Fibroblast of skin of back (primary cell): ENCODE measurements at regions not wholly inside any gene's neighbourhood (a gene's known extent, or its start where the extent isn't known, plus 50 kb on each side); places are given as distances from the start of the nearest gene placed in this dataset.

ENCODE experiments used
- DNase-seq: peaks from one replicate; pipeline ENCODE4 v3.0.0-alpha.2; 2013

DNA sequence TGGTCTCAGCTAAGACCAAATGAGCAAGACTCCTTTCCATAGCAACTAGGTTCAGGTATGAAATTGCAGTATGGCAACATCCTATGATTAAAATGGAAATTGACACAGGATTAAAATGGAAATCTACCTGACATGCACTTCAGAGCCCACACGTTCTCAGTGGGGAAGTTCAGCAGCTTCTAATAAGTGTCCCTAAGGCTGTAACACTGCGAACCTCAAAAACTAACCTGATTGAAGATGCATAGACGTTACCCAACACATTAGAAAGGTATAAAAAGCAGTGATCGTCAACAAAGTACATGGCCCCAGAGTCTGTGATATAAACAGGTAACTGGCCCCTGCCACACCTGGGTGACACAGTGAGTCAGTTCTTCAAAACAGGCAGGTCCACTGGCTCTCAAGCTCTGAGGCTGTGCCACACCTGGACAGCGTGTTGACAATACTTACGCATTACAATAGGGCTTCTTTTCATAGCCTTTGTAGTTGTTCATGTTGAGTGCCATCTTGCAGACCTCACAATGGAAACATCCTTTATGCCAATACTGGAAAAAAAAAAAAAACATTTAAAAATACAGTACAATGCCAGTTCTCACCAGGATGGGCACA, 274.9 kb upstream of the NEBL start:
- DNase-seq: no peak

DNA sequence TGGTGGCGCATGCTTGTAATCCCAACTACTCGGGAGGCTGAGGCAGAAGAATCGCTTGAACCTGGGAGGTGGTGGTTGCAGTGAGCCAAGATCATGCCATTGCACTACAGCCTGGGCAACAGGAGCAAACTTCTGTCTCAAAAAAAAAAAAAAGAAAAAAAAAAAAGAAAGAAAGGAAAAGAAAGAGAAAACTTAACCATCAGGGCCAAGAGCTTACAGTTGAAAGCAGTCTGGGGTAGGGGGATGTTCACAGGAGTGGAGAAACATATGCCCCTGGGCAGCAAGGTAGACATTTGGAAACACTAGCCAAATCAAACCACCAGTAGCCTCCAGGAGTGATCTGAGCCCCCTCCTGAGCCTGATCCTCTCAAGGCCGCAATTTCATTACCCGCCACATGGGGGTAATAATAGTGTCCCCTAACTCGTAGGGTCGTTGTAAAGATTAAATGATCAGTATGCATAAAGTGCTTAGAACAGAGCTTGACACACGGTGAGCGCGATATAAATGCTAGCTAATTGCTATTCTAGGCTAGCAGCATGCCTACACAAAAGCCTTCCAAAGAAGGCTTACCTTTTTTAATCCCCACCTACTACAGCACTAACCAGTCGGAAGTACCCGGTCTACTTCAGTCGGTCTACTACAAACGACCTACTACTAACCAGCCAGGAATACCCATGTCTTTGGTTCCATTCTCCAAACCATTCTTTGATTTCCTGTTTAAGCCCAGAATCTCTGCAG, 274.3 kb upstream of the NEBL start:
- no peak for DNase-seq

DNA sequence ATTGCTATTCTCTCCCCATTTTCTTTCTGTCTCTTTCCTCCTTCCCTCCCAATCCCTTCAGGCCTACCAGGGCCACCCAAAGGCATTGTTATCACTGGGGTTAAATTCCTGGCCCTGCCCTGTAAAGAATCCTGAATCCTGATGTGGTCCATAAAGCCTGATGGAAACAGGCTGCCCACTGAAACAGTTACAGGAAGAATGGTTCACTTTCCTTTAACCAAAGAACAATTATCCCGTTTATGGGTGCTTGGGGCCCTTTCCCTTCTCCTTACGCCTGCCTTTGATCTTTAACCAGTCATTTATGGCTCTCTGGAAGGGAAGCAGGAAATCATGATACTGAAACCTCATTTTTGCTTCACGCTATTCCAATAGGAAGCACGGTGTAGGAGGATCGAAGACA, 273.1 kb upstream of the NEBL start:
- no peak for DNase-seq

DNA sequence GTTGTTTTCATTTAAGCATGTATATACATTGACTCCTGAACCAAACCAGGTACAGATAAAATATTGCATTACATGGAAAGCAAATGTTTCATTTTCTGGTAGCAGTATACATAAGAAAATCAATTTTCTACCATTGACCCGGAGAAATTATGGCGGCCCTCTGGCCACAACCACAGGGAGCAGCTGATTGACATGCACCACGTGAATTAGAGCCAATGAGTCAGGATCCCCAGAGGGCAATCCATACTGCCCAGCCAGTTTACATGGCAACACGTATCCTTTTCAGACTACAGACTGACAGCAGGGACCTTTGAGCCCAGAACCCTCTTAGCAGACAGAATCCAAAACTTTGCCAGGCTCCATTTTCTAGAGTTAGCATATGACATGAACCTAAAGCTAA, 272.2 kb upstream of the NEBL start:
- no peak for DNase-seq

DNA sequence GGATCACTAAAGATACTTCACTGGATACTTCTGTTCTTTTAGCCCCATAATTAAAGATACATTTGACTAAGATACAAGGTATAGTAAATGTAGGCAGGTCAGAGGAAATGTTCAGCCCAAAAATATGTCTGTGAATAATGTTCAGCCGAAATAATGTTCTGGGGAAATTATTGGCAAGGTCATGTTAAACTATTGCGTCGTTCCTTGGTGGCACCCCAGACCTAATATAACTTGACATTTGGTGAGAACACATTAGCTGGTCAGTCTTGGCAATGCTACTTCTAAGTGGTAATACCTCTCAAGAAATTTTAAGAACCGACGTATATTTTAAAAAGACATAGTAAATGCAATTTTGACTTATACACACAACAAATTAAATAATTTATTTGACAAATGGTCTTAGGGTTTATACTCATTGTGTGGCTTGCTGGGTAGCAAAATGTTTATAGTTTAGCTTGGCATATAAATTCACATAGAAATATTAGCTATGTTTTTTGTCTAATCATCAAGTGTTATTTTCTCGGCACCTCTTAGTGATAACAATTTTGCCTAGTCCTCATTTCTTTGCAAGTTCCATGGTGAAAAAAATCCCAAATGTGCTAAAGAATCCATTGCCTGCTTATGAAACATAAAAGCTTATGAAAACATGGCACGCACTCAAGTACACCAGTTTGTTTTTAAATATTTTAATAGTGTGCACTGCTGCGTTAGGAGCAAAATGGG, 270.3 kb upstream of the NEBL start:
- DNase-seq: no peak

DNA sequence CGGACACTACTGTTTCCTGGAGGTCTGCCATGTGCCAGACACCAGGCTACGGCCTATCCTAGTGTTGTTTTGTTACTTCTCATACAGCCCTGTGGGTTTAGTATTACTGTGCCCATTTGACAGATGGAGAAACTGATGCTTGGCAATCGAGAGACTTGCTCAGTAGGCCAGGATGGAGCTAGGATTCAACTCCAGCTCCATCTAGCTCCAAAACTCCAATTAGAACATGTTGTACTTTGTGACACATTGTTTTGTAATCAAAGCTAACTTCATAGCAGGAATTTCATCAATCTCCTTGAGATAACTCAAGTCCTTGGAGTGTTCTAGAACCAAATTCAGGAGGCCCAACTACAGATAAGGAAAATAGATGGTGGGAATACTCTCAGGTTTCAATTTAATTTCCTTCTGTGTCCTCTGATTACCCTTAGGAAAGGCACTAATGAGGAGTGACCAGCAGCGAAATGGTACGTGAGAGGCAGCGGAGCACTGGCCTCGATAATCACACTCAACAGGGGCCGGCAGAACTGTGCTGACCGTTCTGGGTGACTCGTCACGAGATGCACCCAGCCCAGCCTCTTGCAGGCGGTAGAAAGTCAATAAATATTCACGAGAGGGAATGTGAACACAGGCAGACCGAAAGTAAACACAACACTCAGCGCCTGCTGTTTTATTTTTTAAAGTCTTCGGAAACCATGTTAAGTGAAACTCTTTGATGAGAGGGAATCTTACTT, 269.6 kb upstream of the NEBL start:
- DNase-seq: no peak

DNA sequence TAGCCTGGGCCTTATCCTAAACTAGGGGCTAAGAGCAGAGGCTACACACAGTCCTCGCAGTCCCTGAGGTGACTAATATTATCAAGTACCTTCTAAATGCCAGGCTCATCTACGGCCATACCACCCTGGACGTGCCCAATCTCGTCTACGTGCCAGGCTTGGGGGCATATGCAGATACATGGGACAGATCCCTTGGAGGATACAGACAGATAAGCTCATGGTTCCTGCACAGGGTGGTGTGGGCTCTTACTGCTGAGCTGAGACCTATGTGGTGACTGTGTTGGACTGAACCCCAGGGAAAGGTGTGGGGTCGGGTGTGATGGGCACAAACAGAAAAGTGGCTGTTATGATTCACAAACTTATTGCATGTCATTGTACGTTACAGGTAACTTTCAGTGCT, 268.4 kb upstream of the NEBL start:
- no peak for DNase-seq

DNA sequence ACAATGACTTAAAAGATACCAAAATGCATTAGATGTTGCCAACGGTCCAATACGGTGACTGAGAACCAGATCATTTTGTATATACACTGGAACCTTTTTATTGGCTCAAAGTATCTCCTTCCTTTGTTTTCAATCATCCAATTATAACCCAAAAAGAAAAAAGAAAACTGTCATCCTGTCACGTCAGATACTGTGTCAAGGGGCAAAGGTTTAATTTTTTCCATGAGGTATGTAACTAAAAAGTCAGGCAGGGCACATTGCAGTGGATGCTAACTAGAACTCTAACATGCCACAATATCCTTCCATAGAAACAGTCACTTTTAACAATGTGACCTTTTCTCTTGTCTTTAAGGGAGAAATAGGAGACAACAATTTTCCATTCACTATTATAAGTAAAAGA, 267.6 kb upstream of the NEBL start:
- no peak for DNase-seq

DNA sequence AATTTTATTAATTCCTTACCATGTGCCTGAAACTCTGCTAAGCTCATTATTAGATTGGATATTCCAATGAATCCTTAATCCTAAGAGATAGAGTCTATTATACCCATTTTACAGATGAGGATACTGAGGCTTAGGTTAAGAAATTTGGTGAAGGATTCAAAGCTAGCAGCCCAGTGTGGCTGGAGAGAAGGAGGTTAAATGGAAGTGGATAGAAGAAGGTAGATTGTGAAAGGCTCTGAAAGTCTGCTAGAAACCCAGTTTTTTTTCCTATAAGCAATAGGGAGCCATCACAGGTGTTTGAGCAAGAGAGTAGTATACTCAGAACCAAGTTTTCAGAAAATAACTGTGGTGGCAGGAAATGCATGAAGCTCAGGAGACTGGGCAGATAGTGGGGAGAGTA, 265.8 kb upstream of the NEBL start:
- DNase-seq: no peak

DNA sequence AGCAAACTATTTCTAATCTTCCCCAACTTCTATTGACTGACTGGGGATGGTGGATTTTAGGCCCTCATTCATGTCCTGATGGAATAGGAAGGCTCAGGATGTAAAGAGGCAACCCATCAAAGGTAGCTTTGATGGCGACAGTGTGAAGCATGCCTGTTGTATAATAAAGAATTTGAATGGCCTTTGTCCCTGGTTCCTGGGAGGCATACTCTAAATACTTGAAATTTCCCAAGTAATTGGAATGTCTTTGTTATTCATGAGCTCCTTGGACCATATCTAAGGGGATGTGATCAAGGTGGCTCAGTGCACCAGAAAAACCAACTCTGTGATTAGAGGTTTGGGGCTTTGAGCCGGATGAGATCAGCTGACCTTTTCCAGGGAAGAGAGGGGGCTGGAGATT, 264.5 kb upstream of the NEBL start:
- DNase-seq: no peak

DNA sequence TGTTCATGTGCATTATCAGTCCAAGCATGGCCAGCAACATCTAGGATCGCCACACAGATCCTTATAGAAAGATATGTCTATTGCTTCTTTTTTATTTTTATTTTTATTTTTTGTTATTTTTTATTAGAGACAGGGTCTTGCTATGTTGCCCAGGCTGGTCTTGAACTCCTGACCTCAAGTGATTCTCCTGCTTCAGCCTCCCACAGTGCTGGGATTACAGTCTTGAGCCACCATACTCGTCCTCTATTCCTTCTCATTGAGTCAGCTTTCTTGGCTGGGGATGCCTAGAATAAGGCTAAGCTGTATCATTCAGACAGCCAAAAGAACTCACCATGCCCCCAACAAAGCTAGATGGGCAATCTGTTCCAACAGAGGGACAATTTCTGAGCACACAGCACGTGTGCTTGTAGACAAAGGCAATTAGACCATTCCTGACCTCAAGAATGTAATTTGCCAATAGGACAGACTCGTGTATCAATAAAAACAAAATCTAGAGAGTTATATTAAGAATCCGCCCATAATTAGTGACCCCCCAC, 264.0 kb upstream of the NEBL start:
- no peak for DNase-seq

DNA sequence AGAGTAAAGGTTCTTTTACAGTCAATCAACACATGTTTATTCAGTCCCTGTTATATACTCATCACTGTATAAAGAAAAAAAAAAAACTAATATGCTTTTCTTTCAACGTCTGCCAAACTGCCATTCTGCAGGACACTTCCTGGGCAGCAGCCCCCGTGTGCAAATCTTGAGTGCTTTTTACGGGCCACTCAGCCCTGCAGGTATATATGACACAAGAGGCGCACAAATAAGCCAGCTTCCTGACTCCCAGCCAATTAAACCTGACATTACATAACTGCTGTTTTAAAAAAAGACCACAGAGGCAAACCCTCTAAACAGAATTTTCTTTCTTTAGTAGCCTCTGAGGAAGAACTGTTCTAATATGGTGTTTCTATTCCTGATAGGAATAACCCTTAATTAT, 263.0 kb upstream of the NEBL start:
- DNase-seq: no peak

DNA sequence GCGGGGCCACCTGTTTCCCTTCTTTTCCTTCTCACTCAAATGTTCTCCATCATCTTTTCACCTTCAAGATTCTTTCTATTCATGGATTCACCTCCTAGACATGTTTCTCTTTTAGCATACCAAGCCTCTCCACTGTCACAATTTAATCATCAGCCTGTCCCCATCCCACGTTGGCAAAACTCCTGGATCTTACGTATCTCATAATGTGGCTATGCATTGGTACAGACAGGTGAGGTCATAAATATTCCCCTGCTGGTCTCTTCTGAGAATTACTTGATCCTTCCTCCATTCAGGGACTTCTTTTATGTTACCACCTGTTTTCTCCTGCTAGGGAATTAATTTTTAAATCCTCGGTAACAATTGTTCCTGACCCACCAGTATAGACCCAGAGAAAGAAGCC, 262.6 kb upstream of the NEBL start:
- no peak for DNase-seq

DNA sequence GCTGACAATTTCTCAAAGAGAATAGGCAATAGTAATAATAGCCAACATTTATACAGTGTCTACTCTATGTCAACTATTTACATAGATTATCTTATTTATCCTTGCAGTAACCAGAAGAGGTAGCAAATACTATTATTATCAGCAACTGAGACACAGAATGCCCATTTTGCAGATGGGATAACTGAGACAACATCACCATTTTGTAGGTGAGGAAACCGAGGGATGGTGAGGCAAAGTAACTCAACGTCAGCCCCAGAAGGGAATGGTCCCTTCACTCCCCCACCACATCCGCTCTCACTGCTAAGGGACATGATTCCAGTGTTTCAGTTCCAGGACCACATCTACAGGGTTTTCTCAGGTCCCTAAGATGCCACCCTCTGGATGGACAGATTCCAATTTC, 261.2 kb upstream of the NEBL start:
- no peak for DNase-seq

DNA sequence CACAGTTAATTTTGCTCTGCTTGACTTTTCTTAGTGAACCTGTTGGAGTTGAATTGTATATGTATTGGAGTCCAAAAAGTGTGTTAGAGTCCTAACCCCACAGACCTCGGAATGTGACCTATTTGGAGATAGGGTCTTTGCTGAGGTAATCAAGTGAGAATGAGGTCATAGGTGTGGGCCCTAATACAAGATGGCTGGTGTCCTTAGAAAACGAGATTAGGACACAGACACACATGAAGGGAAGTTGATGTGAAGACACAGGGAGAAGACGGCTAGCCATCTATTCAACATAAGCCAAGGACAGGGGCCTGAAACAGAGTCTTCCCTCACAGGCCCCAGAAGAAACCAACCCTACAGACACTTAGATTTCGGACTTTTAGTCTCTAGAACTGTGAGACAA, 260.6 kb upstream of the NEBL start:
- DNase-seq: no peak

DNA sequence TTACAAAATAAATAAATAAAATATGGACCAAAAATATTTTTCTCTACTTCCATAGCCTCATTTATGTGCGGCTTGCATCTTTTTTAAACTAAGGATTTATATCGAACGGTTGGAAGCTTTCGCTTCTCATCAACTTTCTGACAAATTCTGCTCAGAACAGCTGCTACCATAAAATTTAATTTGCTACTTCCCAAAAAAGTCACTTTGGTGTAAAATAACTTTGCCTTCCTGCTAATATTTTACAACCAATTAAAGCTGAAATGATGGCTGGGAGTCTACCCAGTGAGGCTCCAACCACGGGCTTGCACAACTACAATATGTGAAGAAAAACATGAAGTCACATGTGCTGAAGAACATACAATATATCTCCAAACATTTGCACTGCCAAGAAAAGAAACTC, 253.1 kb upstream of the NEBL start:
- no peak for DNase-seq

DNA sequence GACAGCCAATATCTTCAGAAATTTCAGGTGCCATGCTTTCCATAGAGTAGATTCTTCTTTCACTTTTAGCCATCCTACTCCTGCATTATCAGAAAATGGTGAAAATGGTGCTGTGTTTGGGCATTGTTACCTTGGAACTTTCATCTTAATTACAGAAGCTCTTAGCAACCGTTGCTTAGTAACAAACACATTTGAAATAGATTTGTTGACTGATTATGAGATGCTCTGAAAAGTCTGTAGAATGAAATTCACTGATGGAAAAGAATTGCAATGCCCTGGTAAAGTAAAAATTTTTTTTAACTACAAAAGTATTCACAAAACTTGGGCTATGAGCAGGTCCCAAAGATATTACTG, 249.3 kb upstream of the NEBL start:
- no peak for DNase-seq

DNA sequence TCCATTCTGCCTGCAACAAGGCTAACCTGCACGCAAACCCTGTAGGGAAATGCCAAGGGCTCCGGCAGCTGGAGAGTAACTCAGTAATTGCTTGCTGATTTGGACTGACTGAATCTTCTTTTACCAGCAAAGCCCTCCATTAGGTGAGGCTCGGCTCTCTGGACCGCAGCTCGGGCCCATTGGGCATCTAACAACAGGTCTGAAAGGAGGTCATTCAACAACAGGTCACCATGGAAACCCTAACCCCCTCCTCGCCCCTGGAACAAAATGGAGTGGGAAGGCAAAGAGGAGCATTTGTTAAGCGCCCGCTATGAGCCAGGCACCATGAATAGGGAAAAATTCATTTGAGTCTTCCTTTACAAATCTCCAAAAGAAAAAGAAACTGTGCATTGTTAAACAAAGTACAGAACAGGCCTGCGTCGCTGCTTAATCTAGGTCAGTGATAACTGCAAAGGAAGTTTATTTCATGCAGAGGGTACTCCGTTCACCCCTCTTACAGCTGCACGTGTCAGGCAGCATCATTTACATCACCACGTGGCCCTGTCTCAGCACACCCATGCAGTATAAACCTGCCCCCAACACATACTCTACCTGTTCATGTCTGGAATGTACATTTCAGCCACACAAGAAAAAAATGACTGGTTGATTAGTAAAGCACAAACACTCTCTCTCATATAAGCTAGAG, 248.8 kb upstream of the NEBL start:
- no peak for DNase-seq

DNA sequence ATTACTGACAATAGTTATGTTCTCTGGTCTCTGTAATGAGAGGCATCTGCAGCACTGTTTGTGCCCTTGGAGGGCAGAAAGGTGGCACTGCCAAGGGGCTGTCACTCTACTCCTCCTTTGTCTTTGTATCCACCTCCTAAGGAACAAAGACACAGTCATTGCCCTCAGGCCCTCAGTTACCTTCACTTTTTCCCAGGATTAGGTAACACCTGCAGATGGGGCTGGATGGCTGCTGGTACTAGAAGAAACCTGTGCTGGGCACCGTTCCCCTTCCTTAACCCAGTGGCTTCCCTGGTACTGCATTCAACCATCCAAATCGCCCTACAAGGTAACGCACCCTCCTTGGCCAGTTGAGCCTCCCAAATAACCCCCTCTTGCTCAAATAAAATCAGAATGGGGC, 246.9 kb upstream of the NEBL start:
- DNase-seq: no peak

DNA sequence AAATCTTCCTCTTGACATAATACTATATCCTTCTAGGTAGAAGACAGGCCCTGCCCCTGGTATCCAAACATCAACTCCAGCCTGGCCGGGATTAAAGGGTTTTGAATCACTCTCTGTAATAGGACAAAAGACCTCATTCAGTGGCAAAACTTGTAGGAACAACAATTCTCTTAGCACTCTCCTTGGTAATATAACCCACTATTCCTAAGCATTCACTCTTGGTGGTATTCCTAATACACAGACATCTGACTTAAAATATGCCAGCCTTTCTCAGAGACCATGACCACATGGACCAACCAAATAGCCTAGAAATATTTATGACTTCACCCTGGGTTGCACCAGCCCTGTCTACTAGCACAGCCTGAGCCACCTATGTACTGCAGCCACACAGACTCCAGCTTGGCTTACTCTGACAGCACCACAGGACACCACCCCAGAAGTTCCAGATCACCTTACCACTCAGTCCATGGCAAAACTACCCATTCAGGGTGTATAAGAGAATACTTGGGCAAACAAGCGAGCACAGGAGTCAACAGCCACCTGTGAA, 244.9 kb upstream of the NEBL start:
- no peak for DNase-seq

DNA sequence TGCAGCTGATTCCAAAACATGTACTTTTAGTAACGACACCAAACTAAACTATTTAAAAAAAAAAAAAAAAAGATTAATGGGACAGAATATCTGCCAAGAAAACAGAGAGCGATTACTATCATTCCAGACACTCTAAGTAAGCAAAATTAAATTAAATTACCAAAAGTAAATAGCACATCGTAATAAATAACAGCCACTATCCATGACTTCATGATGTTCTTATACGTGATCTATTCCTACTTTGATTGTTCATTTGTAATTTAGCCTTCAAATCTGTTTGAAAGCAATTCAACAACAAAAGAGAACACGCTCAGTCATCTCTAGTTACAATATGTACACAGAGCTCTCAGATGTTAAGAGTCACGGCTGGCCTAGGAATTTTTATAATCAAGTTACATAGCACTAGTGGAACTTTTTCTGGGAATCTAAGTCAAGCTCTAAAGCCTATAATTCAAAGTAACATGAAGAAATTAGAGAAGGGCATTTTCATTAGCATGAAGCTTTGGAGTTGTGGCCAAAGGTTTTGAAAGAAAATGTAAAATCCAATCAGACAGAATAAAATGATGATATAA, 241.7 kb upstream of the NEBL start:
- DNase-seq: no peak
